K562 (cell line): ENCODE measurements at regions not wholly inside any gene's neighbourhood (a gene's known extent, or its start where the extent isn't known, plus 50 kb on each side); places are given as distances from the start of the nearest gene placed in this dataset.

Source experiments
- CHD7 ChIP-seq: fragments of 200-600 bp; sonication (generic); IDR thresholded peaks from one replicate; pipeline ENCODE4 v1.6.1; 2012; ENCODE audit warnings: mild to moderate bottlenecking, low read depth, low read length, inconsistent platforms
- IRF2 ChIP-seq: sonication (generic); formaldehyde crosslinking; IDR thresholded peaks from 2 replicates; pipeline ENCODE4 v1.8.1; 2022; ENCODE audit warnings: mild to moderate bottlenecking, missing genetic modification reagents

GRCh38 chr7:108825581-108825909 is 255.9 kb downstream of the DNAJB9 start (continued):
- no peak for TF ChIP-seq CHD7
- no peak for TF ChIP-seq IRF2 (CRISPR knock-in tag)
